Activated CD4-positive, alpha-beta T cell treated with anti-CD3 and anti-CD28 coated beads, Interleukin-2, amount 50 U/mL, for 24 hours (primary cell): ENCODE measurements at regions not wholly inside any gene's neighbourhood (a gene's known extent, or its start where the extent isn't known, plus 50 kb on each side); places are given as distances from the start of the nearest gene placed in this dataset.
"Not testable (repeated sequence)": the region's sequence is repeated elsewhere in the genome, so short reads cannot be mapped to it uniquely, and the experiment has no call there.

Experiments used
- DNase-seq, 2 donors: peaks; one replicate each; pipeline ENCODE4 v3.0.0-alpha.2; 2020; ENCODE audit warnings: low read depth in 1 of 2, low spot score in 1 of 2

- DNase-seq, result no peak
Measured at GRCh38 chr13:22793598-22794134, 387.1 kb upstream of the SGCG start.

DNA sequence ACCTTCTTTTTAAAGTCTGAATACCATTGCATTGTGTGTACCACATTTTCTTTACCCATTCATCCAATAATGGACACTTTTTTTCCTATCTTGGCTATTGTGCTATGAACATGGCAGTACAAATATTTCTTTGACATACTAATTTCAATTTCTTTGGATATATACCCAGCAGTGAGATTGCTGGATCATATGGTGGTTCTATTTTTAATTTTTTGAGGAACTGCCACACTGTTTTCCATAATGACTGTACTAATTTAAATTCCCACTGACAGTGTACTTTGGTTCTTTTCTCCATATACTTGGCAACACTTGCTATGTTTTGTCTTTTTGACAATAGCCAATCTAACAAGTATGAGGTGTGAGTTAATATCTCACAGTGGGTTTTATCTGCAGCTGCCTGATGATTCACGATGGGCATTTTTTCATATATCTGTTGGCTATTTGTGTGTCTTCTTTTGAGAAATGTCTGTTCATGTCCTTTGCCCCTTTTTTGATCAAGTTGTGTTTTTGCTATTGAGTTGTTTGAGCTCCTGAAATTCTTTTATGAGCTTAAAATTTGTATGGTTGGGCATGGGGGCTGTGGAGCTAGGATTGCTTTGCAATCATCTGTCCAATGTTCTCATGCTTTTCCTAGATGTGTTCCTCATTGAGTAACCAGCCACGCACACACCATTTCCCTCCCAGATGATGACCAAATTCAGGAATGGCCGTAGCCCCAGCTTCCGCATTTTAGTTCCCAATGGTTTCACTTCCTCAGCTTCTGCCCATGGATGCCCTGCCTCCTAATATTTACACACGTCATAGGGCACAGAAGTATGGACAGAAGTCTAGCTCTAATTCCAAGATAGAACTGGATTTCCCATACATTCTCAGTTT lies 380.0 kb upstream of the SGCG start:
- no peak for DNase-seq

DNA sequence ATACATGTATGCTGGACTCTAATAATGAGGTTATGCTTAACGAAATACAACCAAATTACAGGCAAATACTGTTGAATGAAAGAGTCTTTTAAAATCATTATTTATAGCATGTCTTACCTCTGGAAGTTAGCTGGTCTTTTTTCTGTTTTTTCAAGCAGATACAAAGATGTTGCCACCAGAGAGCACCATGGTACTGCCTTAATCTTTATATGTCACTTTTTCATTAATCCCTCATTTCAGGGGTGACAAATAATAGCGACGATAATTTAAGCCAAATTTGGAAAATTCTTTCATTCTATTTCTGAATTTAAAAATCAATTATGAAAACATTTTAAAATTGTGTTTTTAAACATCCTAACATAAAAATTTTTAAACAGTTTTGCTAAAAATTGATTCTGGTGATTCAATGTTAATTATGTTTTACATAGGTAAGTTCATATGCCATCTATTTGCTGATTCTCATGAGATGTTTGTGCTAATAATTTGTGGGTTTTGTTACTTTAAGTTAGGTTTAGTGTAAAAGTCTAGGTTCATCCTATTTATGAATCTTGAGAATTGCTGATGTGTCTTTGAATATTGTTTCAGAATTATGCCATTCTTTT lies 379.3 kb upstream of the SGCG start:
- DNase-seq, result no peak

GRCh38 chr13:22812793-22813192 lies 368.0 kb upstream of the SGCG start:
- DNase-seq, result no peak

GRCh38 chr13:22813531-22814377 lies 367.0 kb upstream of the SGCG start:
- not testable (repeated sequence) for DNase-seq

GRCh38 chr13:22814433-22814832 lies 366.3 kb upstream of the SGCG start:
- not testable (repeated sequence) for DNase-seq

- no peak for DNase-seq
Measured at GRCh38 chr13:22821589-22821988, 359.2 kb upstream of the SGCG start.

- no peak for DNase-seq
Measured at GRCh38 chr13:22825186-22825585, 355.6 kb upstream of the SGCG start.

DNA sequence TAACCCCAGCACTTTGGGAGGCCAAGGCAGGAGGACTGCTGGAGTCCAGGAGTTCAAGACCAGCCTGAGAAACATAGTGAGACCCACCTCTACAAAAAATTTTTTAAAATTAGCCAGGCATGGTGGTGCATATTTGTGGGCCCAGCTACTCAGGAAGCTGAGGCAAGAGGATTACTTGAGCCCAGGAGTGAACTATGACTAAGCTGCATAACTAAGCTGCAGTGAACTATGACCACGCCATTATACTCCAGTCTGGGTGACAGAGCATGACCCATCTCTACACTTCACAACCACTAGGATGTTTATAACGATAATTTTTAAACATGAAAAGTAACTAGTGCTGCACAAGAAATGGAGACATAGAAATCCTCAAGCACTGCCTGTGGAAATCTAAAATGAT lies 352.7 kb upstream of the SGCG start:
- no peak for DNase-seq

GRCh38 chr13:22836475-22836874 lies 344.3 kb upstream of the SGCG start:
- DNase-seq, result no peak

DNA sequence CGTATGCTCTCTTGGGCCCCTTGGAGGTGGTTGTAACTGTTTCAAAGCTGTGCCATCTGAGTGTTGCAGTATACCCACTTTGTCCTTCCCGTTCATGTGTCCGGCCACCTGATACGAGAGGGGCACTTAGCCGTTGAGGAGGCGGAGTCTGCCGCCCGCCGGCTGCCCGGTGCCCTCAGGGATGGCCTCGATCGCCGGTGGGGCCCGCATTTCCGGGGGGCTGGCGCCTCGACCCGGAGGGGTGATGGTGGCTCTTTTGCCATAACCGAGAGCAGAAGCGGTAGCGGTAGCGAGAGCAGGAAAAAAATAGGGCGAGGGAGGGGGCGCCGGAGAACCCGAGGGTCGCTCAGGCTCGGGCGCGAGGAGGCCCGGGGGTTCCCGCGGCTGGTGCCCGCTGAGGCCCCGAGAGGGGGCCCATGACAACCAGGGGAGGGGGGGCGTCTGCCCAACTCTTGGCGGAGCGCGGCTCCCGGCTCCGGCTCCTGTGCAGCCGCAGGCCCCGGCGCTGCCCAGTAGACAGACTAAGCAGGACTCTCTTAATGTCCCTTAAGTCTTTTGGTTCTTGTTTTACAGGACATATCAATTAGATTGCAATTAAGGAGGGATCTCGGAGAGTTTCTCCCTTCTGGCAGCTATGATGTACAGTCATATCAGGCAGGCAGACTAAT lies 342.7 kb upstream of the SGCG start:
- DNase-seq, result no peak

DNA sequence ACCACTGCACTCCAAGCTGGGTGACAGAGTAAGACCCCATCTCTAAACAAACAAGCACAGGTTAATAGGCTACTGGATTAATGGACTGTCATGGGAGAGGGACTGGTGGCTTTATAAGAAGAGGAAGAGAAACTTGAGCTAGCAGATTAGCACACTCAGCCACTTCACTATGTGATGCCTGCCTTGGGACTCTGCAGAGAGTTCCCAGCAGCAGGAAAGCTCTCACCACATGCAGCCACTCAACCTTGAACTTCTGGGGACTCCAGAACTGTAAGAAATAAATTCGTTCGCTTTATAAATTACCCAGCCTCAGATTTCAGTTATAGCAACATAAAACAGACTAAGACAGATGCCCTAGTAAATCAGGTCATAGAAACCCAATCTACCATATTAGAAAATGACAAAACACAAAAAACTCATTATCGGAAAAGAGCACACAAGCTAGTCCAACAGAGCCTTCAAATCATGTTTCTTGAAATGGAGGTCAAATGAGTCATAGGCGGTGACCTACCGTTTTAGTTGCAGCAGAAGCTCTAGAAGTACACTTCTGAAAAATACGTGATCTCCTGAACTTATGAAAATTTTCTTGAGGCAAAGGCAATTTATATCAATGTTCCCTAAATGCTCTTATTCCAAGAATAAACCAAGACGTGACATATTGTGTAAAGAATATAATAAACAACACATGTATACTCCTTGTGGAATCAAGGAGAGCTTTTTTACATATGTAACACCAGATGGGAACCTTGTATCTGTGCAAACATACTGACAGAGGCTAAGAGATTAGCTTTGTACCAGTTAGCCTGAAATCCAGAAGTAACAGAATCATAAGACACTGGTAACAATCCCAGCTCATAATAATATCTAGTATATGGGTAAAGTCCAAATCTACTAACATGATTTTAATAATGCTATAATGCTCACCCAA lies 340.9 kb upstream of the SGCG start:
- DNase-seq, result no peak

DNA sequence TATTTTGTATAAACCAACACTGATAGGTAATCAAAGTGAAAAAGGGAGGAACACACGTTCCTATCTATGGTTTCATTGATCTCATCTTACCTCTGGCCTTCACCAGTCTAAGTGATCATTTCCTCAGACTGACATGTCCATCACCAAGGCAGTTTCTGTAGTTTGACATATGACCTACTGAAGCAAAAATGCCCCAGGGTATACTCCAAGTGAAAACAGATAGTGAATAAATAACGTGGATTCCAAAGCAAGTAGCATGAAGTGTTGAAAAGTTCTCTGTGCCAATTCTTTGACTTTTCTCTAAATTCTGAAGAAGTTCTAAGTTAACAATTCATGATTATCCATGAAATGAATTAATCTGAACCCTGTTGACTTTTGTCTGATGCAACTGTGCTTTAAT lies 334.2 kb upstream of the SGCG start:
- no peak for DNase-seq

GRCh38 chr13:22848539-22849052 lies 332.2 kb upstream of the SGCG start:
- no peak for DNase-seq

DNA sequence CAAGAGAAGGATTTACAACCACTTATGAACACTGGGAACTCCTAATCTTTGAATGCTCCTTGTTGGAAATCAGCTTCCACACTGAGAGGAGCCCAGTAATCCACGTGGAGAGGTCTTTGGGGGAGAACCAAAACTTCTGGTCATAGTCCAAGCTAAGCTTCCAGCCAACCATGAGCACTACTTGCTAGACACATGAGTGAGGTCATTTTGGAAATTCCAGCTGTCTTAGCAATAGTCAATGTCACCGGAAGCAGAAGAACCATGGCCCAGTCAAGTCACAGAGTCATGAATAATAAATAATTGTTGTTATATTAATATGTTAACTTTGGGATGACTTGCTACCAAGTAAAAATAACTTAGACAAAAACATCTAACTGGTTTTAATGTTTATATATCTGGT lies 324.9 kb upstream of the SGCG start:
- no peak for DNase-seq

DNA sequence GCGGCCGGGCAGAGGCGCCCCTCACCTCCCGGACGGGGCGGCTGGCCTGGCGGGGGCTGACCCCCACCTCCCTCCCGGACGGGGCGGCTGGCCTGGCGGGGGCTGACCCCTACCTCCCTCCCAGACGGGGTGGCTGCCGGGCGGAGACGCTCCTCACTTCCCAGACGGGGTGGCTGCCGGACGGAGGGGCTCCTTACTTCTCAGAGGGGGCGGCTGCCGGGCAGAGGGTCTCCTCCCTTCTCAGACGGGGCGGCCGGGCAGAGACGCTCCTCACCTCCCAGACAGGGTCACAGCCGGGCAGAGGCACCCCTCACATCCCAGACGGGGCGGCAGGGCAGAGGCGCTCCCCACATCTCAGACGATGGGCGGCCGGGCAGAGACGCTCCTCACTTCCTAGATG lies 321.8 kb upstream of the SGCG start:
- not testable (repeated sequence) for DNase-seq

GRCh38 chr13:22859411-22859810 lies 321.4 kb upstream of the SGCG start:
- DNase-seq, result not testable (repeated sequence)

GRCh38 chr13:22861958-22862466 lies 318.8 kb upstream of the SGCG start:
- DNase-seq, result no peak

DNA sequence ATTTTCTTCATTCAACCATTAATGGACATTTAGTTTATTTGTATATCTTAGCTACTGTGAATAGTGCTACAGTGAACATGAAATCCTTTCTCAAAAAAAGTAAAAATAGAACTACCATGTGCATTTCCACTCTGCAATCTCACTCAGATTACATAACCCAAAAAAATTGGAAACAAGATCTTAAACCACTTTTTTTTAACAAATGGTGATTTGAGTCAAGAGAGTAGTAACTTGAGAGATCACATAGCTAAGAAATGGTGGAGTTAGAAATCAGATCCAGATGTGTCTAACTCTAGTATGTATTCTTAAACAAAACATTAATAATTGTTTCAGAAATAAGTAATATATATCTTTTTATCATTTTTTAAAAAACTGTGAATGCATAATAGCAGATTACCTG lies 318.3 kb upstream of the SGCG start:
- no peak for DNase-seq
